GM10847 (cell line): ENCODE measurements at regions not wholly inside any gene's neighbourhood (a gene's known extent, or its start where the extent isn't known, plus 50 kb on each side); places are given as distances from the start of the nearest gene placed in this dataset.

Source experiments
- POLR2A ChIP-seq: IDR thresholded peaks from 2 replicates; pipeline ENCODE4 v1.6.1; 2011; ENCODE audit not compliant: insufficient read length; ENCODE audit errors: extremely low read depth

- no peak for TF ChIP-seq POLR2A
These were observed 156.2 kb downstream of the MELK start for GRCh38 chr9:36728651-36729520.

GRCh38 chr9:36729906-36730305, 157.2 kb downstream of the MELK start:
- TF ChIP-seq POLR2A: no peak

- no peak for TF ChIP-seq POLR2A
These were observed 157.7 kb downstream of the MELK start for GRCh38 chr9:36730414-36730813.

- no peak for TF ChIP-seq POLR2A
These were observed 158.6 kb downstream of the MELK start for GRCh38 chr9:36731068-36731956.

- TF ChIP-seq POLR2A: no peak
These were observed 162.0 kb downstream of the MELK start for GRCh38 chr9:36734737-36735136.

GRCh38 chr9:36736648-36737047, 164.0 kb downstream of the MELK start:
- no peak for TF ChIP-seq POLR2A

GRCh38 chr9:36738318-36738976, 165.8 kb downstream of the MELK start:
- TF ChIP-seq POLR2A: no peak

GRCh38 chr9:36739373-36740116, 166.8 kb downstream of the MELK start:
- TF ChIP-seq POLR2A: no peak

- TF ChIP-seq POLR2A: no peak
These were observed 169.6 kb downstream of the MELK start for GRCh38 chr9:36742264-36742663.

- TF ChIP-seq POLR2A: no peak
These were observed 172.0 kb downstream of the MELK start for GRCh38 chr9:36744678-36745077.

- no peak for TF ChIP-seq POLR2A
These were observed 173.3 kb downstream of the MELK start for GRCh38 chr9:36745977-36746376.

GRCh38 chr9:36746415-36746814, 173.7 kb downstream of the MELK start:
- TF ChIP-seq POLR2A: no peak

- TF ChIP-seq POLR2A: no peak
These were observed 175.7 kb downstream of the MELK start for GRCh38 chr9:36748322-36748899.

GRCh38 chr9:36749461-36749860, 176.8 kb downstream of the MELK start:
- no peak for TF ChIP-seq POLR2A
